ENCODE measurements at regions not wholly inside any gene's neighbourhood (a gene's known extent, or its start where the extent isn't known, plus 50 kb on each side); places are given as distances from the start of the nearest gene placed in this dataset.

GRCh38 chr10:10794791-10795191 is 222.9 kb upstream of the CELF2 start:
- no peak for DNase-seq

- DNase-seq = no peak
Observed at GRCh38 chr10:10796061-10796773, 221.5 kb upstream of the CELF2 start.

- no peak for DNase-seq
Observed at GRCh38 chr10:10796774-10797415, 220.8 kb upstream of the CELF2 start.

- no peak for DNase-seq
Observed at GRCh38 chr10:10797513-10797912, 220.2 kb upstream of the CELF2 start.

- DNase-seq = no peak
Observed at GRCh38 chr10:10798102-10798863, 219.4 kb upstream of the CELF2 start.

- DNase-seq = no peak
Observed at GRCh38 chr10:10798864-10799192, 218.8 kb upstream of the CELF2 start.

GRCh38 chr10:10800961-10801360 is 216.7 kb upstream of the CELF2 start:
- no peak for DNase-seq

- no peak for DNase-seq
Observed at GRCh38 chr10:10803278-10803677, 214.4 kb upstream of the CELF2 start.

- DNase-seq = no peak
Observed at GRCh38 chr10:10804061-10804460, 213.6 kb upstream of the CELF2 start.

- no peak for DNase-seq
Observed at GRCh38 chr10:10804998-10805740, 212.5 kb upstream of the CELF2 start.

- no peak for DNase-seq
Observed at GRCh38 chr10:10807106-10807505, 210.6 kb upstream of the CELF2 start.

- no peak for DNase-seq
Observed at GRCh38 chr10:10811562-10811961, 206.1 kb upstream of the CELF2 start.

- DNase-seq = no peak
Observed at GRCh38 chr10:10813656-10814055, 204.0 kb upstream of the CELF2 start.

- no peak for DNase-seq
Observed at GRCh38 chr10:10814069-10814468, 203.6 kb upstream of the CELF2 start.

GRCh38 chr10:10816447-10816846 is 201.2 kb upstream of the CELF2 start:
- DNase-seq = no peak

GRCh38 chr10:10817609-10818008 is 200.1 kb upstream of the CELF2 start:
- DNase-seq = no peak

GRCh38 chr10:10818082-10818481 is 199.6 kb upstream of the CELF2 start:
- DNase-seq = no peak

- no peak for DNase-seq
Observed at GRCh38 chr10:10819206-10819856, 198.3 kb upstream of the CELF2 start.

GRCh38 chr10:10821926-10822325 is 195.7 kb upstream of the CELF2 start:
- no peak for DNase-seq

GRCh38 chr10:10824591-10825148 is 193.0 kb upstream of the CELF2 start:
- no peak for DNase-seq

GRCh38 chr10:10826125-10826524 is 191.5 kb upstream of the CELF2 start:
- no peak for DNase-seq

- no peak for DNase-seq
Observed at GRCh38 chr10:10828623-10829022, 189.0 kb upstream of the CELF2 start.

GRCh38 chr10:10829576-10829975 is 188.1 kb upstream of the CELF2 start:
- no peak for DNase-seq

All from hematopoietic multipotent progenitor cell treated with erythropoietin and hydrocortisone succinate and interleukin-3 and kit ligand, for 8 days (in vitro differentiated cells).